ENCODE measurements at regions not wholly inside any gene's neighbourhood (a gene's known extent, or its start where the extent isn't known, plus 50 kb on each side); places are given as distances from the start of the nearest gene placed in this dataset.
A peak's percentile ranks its signal among the peaks of the same experiment; 100 is the strongest.

- no peak for DNase-seq
- Histone ChIP-seq H3K4me3 (no peak overlapping the region), H3K9me3 (no peaks in the 10 kb centered on the region), H3K27me3 (no peaks in the 10 kb centered on the region), H3K27ac (no peak overlapping the region), H3K4me1 (peaks cover 0 to 21% (median 15%) of the 10 kb centered on the region in 4 donors), H3K36me3 (no peaks in the 10 kb centered on the region)
- 93 to 95% methylated on average over 3 of the region's 3 CpGs for WGBS, 2 donors
- intact Hi-C loops (cut with DNase I) = no loop called here
- TF ChIP-seq POLR2AphosphoS5 (IDR thresholded peaks at IDR 0.05) (no peak), CTCF (IDR thresholded peaks at IDR 0.05) (no peak), POLR2A (IDR thresholded peaks at IDR 0.05) (no peak), EP300 (IDR thresholded peaks at IDR 0.05) (no peak)
Measured at GRCh38 chr12:90010089-90010488, 301.5 kb upstream of the ATP2B1 start.

GRCh38 chr12:90008277-90008676 is 299.6 kb upstream of the ATP2B1 start:
- Histone ChIP-seq H3K4me1 (peaks cover 0 to 27% (median 10%) of the 10 kb centered on the region in 4 donors), H3K27ac (peak overlapping the region in 1 of 4 donors; percentile 35), H3K36me3 (no peaks in the 10 kb centered on the region), H3K27me3 (no peaks in the 10 kb centered on the region), H3K9me3 (no peaks in the 10 kb centered on the region), H3K4me3 (no peak overlapping the region)
- WGBS, 2 donors = 27 to 45% methylated on average over 3 of the region's 3 CpGs
- TF ChIP-seq EP300 (IDR thresholded peaks at IDR 0.05) (no peak), POLR2AphosphoS5 (IDR thresholded peaks at IDR 0.05) (no peak), CTCF (IDR thresholded peaks at IDR 0.05) (no peak), POLR2A (IDR thresholded peaks at IDR 0.05) (no peak)
- intact Hi-C loops (cut with DNase I) = no loop called here
- DNase-seq = no peak

DNA sequence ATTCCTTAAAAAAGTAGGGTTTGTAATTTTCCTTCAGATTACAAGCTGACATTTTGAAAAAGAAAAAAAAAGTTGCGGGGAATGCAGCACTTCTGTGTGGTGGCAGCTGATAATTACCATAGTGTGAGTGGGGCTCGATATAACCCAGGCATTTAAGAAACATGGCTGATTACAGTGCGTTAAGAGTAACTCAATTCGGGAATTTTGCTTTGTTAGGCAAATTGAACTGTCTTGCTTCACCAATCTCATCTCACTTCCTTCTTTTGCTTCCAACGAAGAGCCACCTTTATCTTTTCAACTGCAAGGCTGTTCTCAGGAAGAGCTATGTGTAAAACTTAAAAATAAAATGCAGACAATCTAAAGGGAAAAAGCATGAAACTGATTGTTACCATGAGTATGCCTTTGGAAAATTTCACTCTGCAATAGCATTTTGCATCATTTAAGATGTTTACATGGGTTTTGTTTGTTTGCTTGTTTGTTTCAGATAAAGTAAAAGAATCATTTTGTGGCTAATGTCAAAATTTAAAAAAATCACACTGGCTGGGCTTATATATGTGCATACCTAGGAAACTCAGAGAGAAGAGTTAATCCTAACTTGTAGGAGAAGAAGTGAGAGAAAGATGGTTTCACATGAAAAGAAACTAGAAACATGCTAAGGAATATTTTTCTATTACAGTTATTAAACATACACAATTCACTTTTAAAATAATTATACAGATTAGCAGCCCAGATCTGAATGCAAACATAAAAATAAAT is 295.9 kb upstream of the ATP2B1 start:
- H3K27me3 ChIP-seq = no peaks in the 10 kb centered on the region
- 77 to 88% methylated on average over 5 of the region's 5 CpGs for WGBS, 2 donors
- H3K4me3 ChIP-seq = no peak overlapping the region
- H3K36me3 ChIP-seq = no peaks in the 10 kb centered on the region
- intact Hi-C loops (cut with DNase I) = no loop called here
- no peak for TF ChIP-seq POLR2A (IDR thresholded peaks at IDR 0.05)
- no peak for TF ChIP-seq POLR2AphosphoS5 (IDR thresholded peaks at IDR 0.05)
- no peaks in the 10 kb centered on the region for H3K9me3 ChIP-seq
- H3K4me1 ChIP-seq = peaks cover 0 to 40% (median 16%) of the 10 kb centered on the region in 4 donors
- DNase-seq = no peak
- H3K27ac ChIP-seq = no peak overlapping the region

- H3K4me1 ChIP-seq = peaks cover 0 to 32% (median 12%) of the 10 kb centered on the region in 4 donors
- no peaks in the 10 kb centered on the region for H3K36me3 ChIP-seq
- H3K9me3 ChIP-seq = no peaks in the 10 kb centered on the region
- H3K27me3 ChIP-seq = no peaks in the 10 kb centered on the region
- WGBS, 2 donors = 91 to 95% methylated on average over 1 of the region's 1 CpG
- no peak overlapping the region for H3K4me3 ChIP-seq
- TF ChIP-seq POLR2AphosphoS5 (IDR thresholded peaks at IDR 0.05) (no peak), CTCF (IDR thresholded peaks at IDR 0.05) (no peak), POLR2A (IDR thresholded peaks at IDR 0.05) (no peak), EP300 (IDR thresholded peaks at IDR 0.05) (no peak)
- no peak overlapping the region for H3K27ac ChIP-seq
- intact Hi-C loops (cut with DNase I) = no loop called here
- DNase-seq = no peak
Measured at GRCh38 chr12:90003688-90004087, 295.1 kb upstream of the ATP2B1 start.

- intact Hi-C loops (cut with DNase I) = no loop called here
Measured at GRCh38 chr12:90000721-90001120, 292.1 kb upstream of the ATP2B1 start.

More at GRCh38 chr12:90000721-90001120, 292.1 kb upstream of the ATP2B1 start:
- WGBS, 2 donors = 95% methylated on average over 3 of the region's 3 CpGs
- peaks cover 0 to 25% (median 9%) of the 10 kb centered on the region in 4 donors for H3K4me1 ChIP-seq
- DNase-seq = no peak
- H3K27me3 ChIP-seq = no peaks in the 10 kb centered on the region
- no peaks in the 10 kb centered on the region for H3K36me3 ChIP-seq
- H3K9me3 ChIP-seq = no peaks in the 10 kb centered on the region
- no peak overlapping the region for H3K27ac ChIP-seq
- H3K4me3 ChIP-seq = no peak overlapping the region
- no peak for TF ChIP-seq POLR2A (IDR thresholded peaks at IDR 0.05)
- TF ChIP-seq POLR2AphosphoS5 (IDR thresholded peaks at IDR 0.05) = no peak
- no peak for TF ChIP-seq CTCF (IDR thresholded peaks at IDR 0.05)
- no peak for TF ChIP-seq EP300 (IDR thresholded peaks at IDR 0.05)

Measured in sigmoid colon (tissue), 6 donors.